ENCODE measurements at regions not wholly inside any gene's neighbourhood (a gene's known extent, or its start where the extent isn't known, plus 50 kb on each side); places are given as distances from the start of the nearest gene placed in this dataset.

DNA sequence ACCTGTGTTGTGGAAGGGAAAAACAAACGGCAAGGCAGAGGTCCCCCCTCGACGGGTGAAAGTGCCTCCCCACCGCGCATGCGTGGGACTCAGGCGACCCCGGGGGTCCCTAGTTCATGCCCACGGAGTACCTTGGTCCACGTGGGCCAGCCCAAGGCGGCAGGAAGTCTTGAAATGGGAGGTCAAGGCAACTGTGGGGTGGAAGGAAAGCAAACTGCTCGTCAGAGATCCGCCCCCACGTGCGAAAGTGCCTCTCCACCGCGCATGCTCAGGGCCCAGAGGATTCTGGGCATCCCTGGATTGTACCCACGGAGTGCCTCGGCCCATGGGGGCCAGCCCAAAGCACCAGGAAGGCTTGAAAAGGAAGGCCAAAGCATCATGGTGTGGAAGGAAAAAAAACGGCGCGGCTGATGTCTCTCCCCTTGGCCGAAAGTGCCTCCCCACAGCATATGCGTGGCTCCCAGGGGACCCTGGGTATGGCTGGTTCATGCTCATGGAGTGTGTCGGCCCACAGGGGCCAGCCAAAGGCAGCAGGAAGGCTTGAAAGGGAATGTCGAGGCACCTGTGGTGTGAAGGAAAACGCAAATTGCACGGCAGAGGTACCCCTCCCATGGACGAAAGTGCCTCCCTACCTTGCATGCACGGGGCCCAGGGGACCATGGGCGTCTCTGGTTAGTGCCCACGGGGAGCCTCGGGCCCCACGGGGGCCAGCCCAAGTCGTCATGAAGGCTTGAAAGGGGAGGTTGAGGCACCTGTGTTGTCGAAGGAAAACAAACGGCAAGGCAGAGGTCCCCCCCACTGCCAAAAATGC, 369.7 kb downstream of the ALG10 start:
- DNase-seq (ENCODE audit: insufficient read length, low spot score), result no peak

DNA sequence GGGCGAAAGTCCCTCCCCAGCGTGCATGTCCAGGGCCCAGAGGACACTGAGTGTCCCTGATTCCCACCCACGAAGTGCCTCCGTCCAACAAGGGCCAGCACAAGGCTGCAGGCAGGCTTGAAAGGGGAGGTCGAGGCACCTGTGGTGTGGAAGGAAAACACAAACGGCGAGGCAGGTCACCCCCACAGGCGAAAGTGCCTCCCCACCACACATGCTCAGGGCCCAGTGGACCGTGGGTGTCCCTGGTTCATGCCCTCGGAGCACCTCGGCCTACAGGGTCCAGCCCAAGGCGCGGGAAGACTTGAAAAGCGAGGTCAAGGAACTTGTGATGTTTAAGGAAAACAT, 370.4 kb downstream of the ALG10 start:
- FAIRE-seq, result no peak
- DNase-seq (ENCODE audit: insufficient read length, low spot score), result no peak

More for the DNA sequence above, 369.7 kb downstream of the ALG10 start:
- FAIRE-seq, result no peak

DNA sequence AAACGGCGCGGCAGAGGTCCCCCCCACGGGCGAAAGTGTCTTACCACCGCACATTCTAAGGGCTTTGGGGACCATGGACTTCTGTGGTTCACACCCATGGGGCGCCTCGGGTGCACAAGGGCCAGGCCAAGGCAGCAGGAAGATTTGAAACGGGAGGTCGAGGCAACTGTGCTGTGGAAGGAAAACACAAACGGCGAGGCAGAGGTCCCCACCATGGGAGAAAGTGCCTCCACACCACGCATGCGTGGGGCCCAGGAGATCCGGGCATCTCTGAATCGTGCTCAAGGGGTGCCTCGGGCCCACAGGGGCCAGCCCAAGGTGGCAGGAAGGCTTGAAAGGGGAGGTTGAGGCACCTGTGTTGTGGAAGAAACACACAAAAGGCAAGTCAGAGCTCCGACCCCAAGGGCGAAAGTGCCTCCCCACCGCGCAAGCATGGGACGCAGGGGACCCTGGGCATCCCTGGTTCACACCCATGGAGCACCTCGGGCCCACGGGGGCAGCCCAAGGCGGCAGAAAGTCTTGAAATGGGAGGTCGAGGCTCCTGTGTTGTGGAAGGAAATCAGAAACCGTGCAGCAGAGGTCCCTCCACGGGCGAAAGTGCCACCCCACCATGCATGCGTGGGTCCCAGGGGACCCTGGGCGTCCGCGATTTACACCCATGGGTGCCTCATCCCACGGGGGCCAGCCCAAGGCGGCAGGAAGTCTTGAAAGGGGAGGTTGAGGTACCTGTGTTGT, 371.0 kb downstream of the ALG10 start:
- DNase-seq (ENCODE audit: insufficient read length, low spot score) (no peak), FAIRE-seq (no peak)

DNA sequence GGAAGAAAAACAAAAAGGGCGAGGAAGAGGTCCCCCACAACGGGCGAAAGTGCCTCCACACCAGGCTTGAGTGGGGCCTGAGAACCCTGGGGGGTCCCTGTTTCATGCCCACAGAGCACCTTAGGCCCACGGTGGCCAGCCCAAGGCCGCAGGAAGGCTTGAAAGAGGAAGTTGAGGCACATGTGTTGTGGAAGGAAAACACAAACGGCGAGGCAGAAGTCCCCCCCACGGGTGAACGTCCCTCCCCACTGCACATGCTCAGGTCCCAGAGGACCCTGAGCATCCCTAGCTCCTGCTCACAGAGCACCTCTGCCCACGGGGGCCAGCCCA, 371.5 kb downstream of the ALG10 start:
- no peak for DNase-seq (ENCODE audit: insufficient read length, low spot score)
- no peak for FAIRE-seq

DNA sequence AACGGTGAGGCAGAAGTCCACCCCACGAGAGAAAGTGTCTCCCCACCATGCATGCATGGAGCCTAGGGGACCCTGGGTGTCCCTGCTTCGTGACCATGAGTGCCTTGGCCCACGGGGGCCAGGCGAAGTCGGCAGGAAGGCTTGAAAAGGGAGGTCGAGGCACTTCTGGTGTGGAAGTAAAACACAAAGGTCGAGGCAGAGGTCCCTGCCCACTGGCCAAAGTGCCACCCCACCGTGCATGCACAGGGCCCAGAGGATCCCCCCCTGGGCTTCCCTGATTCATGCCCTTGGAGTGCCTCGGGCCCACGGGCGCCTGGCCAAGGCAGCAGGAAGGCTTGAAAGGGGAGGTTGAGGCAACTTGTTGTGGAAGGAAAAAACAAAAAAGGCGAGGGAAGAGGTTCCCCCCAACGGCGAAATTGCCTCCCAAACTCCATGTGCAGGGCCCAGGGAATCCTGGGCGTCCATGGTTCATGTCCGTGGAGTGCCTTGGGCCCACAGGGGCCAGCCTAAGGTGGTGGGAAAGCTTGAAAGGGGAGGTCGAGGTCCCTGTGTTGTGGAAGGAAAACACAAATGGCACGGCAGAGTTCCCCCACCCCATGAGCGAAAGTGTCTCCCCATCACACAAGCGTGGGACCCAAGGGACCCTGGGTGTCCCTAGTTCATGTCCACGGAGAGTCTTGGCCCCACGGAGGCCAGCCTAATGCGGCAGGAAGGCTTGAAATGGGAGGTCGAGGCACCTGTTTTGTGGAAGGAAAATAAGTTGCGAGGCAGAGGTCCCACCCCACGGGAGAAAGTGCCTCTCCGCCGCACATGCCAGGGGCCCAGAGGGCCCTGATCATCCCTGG, 372.1 kb downstream of the ALG10 start:
- no peak for FAIRE-seq
- no peak for DNase-seq (ENCODE audit: insufficient read length, low spot score)

DNA sequence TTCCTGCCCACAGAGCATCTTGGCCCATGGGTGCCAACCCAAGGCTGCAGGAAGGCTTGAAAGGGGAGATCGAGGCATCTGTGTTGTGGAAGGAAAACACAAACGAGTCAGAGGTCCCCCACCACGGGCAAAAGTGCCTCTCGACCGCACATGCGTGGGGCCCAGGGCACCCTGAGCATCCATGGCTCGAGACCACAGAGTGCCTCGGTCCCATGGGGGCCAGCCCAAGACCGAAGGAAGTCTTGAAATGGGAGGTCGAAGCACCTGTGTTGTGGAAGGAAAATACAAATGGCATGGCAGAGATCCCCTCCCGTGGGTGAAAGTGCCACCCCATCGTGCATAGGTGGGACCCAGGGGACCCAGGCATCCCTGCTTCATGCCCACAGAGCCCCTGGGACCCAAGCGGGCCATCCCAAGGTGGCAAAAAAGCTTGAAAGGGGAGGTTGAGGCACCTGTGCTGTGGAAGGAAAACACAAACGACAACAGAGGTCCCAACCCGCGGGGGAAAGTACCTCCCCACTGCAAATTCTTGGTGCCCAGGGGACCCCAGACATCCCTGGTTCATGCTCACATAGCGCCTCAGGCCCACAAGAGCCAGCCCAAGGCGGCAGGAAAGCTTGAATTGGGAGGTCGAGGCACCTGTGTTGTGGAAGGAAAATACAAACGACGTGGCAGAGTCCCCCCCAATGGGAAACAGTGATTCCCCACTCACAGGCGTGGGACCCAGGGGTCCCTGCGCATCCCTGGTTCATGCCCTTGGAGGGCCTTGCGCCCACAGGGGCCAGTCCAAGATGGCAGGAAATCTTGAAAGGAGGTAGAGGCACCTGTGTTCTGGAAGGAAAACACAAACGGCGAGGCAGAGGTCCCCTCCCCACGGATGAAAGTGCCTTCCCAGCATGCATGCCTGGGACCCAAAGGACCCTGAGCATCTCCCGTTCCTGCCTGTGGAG, 373.0 kb downstream of the ALG10 start:
- no peak for FAIRE-seq
- no peak for DNase-seq (ENCODE audit: insufficient read length, low spot score)

DNA sequence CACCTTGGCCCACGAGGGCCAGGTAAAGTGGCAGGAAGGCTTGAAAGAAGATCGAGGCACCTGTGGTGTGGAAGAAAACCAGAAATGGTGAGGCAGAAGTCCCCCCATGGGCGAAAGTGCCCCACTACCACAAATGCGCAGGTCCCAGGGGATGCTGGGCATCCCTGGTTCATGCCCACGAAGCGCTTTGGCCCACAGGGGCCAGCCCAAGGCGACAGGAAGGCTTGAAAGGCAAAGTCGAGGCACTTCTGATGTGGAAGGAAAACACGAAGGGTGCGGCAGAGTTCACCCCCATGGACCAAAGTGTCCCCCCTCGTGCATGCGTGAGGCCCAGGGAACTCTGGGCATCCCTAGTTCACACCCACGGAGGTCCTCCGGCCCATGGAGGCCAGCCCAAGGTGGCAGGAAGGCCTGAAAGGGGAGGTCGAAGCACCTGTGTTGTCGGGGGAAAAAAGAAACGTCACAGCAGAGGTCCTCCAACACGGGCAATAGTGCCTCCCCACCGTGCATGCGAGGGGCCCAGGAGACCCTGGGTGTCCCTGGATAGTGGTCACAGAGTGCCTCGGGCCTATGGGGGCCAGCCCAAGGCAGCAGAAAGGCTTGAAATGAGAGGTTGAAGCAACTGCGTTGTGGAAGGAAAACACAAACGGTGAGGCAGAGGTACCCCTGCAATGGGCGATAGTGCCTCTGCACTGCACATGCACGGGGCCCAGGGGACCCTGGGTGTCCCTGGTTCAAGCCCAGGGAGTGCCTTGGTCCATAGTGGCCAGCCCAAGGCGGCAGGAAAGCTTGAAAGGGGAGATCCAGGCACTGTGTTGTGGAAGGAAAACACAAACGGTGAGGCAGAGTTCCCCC, 373.9 kb downstream of the ALG10 start:
- DNase-seq (ENCODE audit: insufficient read length, low spot score) (no peak), FAIRE-seq (no peak)

DNA sequence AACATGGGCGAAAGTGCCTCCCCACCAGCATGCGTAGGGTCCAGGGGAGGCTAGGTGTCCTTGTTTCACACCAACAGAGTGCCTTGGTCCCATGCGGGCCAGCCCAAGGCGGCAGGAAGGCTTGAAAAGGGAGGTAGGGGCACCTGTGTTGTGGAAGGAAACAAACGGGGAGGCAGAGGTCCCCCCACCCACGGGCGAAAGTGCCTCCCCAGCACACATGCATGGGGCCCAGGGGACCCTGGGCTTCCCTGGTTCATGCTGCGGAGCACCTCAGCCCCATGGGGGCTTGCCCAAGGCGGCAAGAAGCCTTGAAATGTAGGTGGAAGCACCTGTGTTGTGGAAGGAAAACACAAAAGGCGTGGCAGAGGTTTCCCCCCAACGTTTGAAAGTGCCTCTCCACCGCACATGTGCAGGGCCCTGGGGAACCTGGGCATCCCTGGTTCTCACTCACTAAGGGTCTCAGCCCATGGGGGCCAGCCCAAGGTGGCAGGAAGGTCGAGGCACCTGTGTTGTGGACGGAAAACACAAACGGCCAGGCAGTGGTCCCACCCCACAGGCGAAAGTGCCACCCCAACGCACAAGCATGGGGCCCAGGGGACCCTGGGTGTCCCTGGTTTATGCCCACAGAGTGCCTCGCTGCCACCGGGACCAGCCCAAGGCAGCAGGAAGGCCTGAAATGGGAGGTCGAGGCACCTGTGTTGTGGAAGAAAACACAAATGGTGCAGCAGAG, 374.7 kb downstream of the ALG10 start:
- DNase-seq (ENCODE audit: insufficient read length, low spot score) (no peak), FAIRE-seq (no peak)

DNA sequence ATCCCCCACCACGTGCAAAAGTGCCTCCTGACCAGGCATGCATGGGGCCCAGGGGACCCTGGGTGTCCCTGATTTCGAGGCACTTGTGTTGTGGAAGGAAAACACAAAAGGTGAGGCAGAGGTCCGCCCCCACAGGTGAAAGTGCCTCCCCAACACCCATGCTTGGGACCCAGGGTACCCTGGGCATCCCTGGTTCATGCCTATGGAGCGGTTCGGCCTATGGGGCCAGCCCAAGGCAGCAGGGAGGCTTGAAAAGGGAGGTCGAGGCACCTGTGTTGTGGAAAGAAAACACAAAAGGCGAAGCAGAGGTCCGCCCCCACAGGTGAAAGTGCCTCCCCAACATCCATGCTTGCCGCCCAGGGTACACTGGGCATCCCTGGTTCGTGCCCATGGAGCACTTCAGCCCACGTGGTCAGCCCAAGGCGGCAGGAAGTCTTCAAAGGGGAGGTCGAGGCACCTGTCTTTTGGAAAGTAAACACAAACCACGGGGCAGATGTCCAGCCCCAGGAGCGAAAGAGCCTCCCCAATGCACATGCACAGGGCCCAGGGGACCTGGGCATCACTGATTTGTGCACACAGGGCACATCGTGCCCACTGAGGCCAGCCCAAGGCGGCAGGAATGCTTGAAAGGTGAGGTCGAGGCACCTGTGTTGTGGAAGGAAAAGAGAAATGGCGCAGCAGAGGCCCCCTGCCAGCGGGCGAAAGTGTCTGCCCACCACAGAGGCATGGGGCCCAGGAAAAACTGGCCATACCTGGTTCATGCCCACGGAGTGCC, 375.5 kb downstream of the ALG10 start:
- DNase-seq (ENCODE audit: insufficient read length, low spot score) (no peak), FAIRE-seq (no peak)

DNA sequence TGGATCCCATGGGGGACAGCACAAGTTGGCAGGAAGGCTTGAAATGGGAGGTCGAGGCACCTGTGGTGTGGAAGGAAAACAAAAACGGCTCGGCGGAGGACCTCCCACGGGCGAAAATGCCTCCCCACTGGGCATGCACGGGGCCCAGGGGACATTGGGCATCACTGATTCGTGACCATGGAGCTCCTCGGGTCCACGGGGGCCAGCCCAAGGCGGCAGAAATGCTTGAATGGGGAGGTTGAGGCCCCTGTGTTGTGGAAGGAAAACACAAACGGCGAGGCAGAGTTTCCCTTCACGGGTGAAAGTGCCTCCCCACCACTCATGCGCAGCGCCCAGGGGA, 376.0 kb downstream of the ALG10 start:
- no peak for FAIRE-seq

DNA sequence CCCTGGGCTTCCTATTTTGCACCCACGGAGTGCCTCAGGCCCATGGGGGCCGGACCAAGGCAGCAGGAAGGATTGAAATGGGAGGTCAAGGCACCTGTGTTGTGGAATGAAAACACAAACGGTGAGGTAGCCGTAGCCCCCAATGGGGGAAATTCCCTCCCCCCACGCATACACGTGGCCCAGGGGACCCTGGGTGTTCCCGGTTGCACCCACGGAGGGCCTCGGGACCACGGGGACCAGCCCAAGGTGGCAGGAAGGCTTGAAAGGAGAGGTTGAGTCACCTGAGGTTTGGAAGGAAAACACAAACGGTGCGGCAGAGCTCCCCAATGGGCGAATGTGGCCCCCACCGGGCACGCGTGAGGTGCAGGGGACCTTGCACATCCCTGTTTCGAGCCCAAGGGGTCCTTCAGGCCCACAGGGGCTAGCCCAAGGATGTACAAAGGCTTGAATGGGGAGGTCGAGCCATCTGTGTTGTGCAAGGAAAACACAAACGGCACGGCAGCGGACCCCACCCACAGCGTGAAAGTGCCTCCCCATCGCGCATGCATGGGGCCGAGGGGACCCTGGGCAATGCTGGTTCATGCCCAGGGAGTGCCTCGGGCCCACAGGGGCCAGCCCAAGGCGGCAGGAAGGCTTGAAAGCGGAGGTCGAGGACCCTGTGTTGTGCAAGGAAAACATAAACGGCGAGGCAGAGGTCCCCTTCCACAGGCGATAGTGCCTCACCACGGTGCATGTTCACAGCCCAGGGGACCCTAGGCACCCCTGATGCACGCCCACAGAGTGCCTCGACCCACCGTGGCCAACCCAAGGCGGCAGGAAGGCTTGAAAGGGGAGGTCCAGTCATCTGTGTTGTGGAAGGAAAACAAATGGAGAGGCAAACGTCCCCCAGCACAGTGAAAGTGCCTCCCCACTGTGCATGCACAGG, 376.7 kb downstream of the ALG10 start:
- DNase-seq (ENCODE audit: insufficient read length, low spot score) (no peak), FAIRE-seq (no peak)

More for the DNA sequence above, 376.0 kb downstream of the ALG10 start:
- no peak for DNase-seq (ENCODE audit: insufficient read length, low spot score)

DNA sequence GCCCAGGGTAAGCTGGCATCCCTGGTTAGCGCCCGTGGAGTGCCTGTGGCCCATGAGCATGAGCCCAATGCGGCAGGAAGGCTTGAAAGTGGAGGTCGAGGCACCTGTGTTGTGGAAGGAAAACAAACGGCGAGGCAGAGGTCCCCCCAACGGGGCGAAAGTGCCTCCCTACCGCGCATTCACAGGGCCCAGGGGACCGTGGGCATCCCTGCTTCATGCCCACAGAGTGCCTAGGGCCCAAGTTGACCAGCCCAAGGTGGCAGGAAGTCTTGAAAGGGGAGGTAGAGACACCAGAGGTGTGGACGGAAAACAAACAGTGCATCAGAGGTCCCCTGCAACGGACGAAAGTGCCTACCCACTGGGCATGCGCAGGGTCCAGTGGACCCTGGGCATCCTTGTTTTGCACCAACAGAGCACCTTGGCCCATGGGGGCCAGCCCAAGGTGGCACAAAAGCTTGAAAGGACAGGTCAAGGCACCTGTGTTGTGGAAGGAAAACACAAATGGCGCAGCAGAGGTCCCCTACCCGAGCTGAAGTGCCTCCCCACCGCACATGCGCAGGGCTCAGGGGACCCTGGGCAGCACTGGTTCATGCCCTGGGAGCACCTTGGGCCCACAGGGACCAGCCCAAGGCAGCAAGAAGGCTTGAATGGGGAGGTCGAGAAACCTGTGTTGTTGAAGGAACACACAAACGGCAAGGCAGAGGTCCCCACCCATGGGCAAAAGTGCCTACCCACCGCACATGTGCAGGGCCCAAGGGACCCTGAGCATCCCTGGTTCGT, 377.5 kb downstream of the ALG10 start:
- no peak for DNase-seq (ENCODE audit: insufficient read length, low spot score)
- FAIRE-seq, result no peak

DNA sequence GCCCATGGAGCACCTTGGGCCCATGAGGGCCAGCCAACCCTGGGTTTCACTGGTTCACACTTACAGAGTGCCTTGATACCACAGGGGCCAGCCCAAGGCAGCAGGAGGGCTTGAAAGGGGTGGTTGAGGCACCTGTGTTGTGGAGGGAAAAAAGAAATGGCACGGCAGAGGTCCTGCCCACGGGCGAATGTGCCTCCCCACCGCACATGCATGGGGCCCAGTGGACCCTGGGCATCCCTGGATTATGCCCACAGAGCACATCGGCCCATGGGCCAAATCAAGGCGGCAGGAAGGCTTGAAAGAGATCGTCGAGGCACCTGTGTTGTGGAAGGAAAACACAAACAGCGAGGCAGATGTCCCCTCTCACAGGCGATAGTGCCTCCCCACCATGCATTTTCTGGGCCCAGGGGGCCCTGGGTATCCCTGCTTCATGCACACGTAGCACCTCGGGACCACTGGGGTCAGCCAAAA, 378.1 kb downstream of the ALG10 start:
- FAIRE-seq (no peak), DNase-seq (ENCODE audit: insufficient read length, low spot score) (no peak)

DNA sequence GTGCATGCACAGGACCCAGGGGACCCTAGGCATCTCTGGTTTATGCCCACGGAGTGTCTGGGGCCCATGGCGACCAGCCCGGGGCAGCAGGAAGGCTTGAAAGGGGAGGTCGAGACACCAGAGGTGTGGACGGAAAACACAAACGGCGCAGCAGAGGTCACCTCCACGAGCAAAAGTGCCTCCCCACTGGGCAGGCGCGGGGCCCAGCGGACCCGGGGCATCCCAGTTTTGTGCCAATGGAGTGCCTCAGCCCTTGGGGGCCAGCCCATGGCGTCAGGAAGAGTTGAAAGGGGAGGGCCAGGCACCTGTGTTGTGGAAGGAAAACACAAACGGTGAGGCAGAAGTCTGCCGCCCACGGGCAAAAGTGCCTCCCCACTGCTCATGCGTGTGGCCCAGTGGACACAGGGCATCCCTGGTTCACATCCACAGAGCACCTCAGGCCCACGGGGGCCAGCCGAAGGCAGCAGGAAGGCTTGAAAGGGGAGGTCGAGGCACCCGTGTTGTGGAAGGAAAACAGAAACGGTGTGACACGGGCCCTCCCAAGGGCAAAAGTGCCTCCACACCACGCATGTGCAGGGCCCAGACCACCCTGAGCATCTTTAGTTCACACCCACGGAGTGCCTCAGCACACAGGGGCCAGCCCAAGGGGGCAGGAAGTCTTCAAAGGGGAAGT, 378.8 kb downstream of the ALG10 start:
- no peak for FAIRE-seq
- no peak for DNase-seq (ENCODE audit: insufficient read length, low spot score)

DNA sequence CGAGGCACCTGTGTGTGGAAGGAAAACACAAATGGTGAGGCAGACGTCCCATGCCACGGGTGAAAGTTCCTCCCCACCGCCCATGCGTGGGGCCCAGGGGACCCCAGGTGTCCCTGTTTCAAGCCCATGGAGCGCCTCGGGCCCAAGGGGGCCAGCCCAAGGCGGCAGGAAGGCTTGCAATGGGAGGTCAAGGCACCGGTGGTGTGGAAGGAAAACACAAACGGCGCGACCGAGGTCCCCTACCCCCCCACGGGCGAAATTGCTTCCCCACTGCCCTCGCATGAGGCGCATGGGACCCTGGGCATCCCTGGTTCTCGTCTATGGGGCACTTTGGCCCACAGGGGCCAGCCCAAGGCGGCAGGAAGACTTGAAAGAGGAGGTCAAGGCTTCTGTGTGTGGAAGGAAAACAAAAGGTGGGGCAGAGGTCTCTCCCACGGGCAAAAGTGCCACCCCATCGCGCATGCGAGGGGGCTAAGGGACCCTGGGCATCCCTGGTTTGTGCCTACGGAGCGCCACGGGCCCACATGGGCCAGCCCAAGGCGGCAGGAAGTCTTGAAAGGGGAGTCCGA, 379.4 kb downstream of the ALG10 start:
- FAIRE-seq, result no peak

More for the DNA sequence above, 379.4 kb downstream of the ALG10 start:
- no peak for DNase-seq (ENCODE audit: insufficient read length, low spot score)

Measured in GM19239 (cell line).